UCSD-AML1 (cell line): ENCODE measurements at regions not wholly inside any gene's neighbourhood (a gene's known extent, or its start where the extent isn't known, plus 50 kb on each side); places are given as distances from the start of the nearest gene placed in this dataset.

Source experiments
- DNase-seq: peaks from one replicate; lab custom pipeline; 2025; ENCODE audit not compliant: unreplicated experiment; lab: John Stamatoyannopoulos, UW

DNA sequence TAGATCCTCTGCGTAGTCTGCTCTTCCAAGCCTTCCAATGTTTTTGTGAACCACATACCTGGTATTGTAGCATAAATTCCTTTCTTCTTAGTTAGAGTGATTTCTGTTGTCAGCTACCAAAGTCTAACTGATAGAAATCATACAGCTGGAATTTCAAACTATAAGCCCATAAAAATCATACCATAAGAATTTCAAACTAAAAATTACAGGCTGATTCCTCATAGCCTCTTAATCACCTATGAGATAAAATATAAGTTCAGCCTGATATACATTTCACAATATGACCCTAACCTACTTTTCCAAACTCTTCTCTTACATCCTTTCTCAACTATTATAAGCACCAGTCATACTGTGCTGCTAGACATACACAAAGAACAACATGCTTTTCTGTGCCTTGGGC is 64.8 kb downstream of the PTHLH start:
- DNase-seq, result no peak

GRCh38 chr12:27906658-27907473 is 65.7 kb downstream of the PTHLH start:
- DNase-seq, result no peak

DNA sequence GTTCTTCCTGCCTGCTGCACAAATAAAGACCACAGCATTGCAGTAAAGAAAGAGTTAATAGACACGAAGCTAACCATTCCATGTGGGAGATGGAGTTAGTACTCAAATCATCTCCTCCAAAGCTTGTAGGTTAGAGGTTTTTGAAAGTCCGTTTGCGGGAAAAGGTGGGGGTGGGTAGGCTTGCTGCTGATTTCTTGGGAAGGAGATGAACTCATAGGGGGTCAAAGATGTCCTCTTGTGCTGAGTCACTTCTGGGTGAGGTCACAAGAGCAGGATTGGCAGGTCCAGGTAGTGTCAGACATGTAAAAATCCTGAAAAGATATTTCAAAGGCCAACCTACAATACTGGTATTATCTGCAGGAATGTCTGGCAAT is 66.4 kb downstream of the PTHLH start:
- no peak for DNase-seq

GRCh38 chr12:27905285-27906126 is 67.0 kb downstream of the PTHLH start:
- no peak for DNase-seq

DNA sequence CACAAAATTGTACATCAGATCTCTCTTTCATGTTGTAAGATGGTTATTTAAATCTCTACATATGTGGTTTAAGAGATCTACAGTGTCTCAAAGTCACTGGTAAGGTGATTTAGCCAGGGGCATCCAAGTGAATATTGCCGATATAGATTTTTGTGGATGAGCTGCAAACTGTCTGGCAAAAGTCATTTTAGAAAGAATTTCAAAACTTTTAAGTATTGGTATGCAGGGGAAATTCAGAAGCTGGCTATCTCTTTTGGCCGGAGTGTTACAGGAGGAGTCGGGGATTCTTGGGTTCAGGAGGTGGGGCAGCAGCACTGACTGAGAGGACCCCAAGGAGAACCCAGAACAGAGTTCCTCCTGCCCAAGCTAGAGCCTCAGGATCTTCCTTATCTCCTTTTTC is 69.9 kb downstream of the PTHLH start:
- no peak for DNase-seq

GRCh38 chr12:27901959-27902358 is 70.6 kb downstream of the PTHLH start:
- DNase-seq, result no peak

DNA sequence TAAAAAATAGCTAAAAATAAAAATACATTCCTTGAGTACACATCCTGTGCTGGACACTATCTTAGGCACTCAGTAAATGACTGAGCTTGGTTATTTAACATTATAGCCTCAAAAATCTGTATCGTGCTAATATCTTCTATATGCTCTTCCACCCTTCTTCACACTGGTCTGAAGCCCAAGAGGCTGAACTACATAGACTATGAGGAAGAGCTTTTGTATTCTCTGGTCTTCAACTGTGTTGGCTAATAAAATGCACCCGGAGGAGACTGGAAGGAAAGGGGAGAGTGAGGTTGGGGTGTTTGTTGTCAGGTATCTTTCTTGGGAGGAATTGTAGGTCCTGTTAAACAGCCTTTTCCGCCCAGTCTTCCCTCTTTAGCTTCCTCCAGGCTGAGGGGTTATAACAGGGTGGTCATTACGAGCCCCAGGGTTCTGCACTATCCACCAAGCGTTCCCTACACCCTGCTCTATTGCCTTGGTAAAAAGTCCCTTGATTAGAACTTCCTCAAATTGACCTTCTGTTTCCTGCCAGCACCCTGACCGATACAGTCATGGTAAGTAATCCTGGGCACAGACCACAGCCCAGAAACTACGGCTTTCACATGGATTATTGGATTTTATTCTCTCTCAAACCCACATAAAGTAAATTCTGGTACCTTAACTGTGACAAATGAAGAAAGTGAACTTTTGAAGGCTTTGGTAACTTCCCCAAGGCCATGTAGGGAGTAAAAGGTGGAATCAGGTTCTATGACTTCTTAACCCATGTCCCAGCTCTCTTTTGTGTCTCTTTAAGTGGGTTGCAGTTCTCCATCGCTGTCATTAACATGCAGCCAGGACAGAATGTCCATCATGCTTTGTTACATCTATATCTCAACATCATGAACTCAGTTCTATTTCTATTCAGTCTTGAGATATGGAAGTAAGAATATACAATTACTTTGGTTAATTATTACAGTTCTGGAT is 71.3 kb downstream of the PTHLH start:
- no peak for DNase-seq

GRCh38 chr12:27899151-27899661 is 73.3 kb downstream of the PTHLH start:
- DNase-seq, result no peak

- DNase-seq, result no peak
These were observed 74.5 kb downstream of the PTHLH start for GRCh38 chr12:27898022-27898421.

DNA sequence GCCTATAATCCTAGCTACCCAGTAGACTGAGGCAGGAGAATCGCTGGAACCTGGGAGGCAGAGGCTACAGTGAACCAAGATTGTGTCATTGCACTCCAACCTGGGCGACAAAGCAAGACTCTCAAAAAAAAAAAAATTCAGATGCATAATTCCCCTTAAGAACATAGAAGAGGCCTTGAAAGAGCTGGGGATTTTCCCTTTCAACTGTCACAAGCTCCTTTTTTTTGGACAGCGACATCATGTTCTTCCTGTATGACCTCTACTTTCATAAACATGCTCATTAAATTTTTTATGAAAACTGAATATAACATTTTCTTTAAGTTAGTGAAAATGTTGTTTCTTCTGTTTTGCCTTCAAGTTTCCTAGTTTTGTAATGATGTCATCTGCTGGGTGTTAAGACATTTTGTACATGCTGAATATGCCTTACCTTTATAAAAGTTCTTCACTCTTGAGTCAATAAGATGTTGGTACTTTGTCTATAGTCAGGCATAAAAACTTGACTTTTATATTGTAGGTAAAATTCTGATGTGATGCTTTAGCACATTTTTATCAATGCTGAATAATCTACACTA is 76.0 kb downstream of the PTHLH start:
- DNase-seq, result no peak

DNA sequence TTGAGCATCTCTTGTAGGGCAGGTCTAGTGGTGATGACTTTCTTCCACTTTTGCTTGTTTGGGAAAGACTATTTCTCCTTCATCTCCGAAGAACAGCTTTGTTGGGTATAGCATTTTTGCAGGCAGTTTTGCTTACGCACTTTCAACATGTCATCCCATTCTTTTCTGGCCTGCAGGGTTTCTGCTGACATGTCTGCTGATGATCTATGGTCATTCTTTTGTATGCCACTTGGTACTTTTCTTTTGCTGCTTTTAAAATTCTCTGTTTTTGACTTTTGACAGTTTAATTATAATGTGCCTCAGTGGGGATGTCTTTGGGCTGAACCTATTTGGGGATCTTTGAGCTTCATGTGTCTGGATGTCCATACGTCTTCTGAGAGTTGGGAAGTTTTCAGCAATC is 78.2 kb downstream of the PTHLH start:
- DNase-seq, result no peak

DNA sequence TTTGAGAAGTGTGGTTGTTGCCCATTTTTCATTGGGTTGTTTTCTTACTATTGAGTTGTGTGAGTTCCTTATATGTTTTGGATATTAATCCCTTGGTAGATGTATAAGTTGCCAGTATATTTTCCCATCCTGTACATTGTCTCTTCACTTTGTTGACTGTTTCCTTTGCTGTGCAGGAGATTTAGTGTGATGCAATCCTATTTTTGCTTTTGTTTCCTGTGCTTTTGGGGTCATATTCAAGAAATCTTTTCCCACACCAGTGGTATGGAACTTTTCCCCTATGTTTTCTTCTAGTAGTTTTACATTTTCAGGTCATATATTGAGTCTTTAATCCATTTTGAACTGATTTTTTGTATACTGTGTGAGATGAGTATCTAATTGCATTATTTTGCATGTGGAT is 92.8 kb downstream of the PTHLH start:
- DNase-seq, result no peak

GRCh38 chr12:27875677-27876076 is 95.6 kb upstream of the MANSC4 start:
- DNase-seq, result no peak

DNA sequence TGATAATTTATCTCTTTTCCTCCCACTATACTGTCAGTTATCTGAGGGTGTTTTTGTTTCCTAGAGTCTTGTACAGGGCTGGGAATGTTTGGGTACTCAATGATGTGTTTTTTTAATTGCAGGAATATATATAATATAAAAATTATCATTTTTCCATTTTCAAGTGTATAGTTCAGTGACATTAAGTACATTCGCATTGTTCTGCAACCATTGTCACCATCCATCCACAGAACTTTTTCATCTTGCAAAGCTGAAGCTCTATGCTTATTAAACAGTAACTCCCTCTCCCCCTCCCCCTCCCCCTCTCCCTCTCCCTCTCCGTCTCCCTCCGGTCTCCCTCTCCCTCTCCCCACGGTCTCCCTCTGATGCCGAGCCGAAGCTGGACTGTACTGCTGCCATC is 93.0 kb upstream of the MANSC4 start:
- no peak for DNase-seq

DNA sequence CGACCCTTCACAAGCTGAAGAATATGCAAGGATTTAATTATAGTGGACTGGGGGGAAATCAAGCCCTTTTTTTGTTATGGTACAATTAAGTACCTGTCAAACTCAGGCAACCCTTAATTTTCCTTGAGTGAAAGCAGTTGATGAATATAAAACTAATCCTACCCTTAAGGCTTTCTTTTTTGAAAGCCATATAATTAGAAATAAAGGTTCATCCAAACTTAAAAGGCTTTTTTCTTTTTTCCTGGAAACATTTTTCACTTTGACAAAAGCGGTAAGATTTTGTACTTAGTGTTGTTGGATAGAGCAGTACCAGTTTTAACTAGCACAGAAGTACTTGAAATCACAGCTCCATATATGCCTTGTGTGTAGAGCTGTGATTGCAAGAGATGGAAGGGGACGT is 91.9 kb upstream of the MANSC4 start:
- no peak for DNase-seq

DNA sequence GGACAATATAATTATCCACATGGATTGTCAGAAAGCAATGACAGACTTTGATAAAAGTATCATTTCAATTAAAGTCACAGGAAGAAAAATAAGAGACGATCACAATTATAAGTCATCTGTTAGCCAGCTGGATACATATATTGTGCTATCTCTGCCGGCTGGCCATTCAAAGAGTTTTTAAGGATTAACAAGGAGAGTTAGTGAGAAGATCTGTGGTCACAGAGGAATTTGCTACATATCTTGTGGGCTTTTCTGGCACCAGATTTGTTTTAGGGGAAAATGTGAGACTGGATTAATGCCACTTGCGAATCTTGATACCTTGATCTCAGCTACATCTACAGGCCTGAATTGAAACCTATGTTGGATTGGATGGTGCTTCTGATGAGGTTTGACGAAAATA is 90.9 kb upstream of the MANSC4 start:
- no peak for DNase-seq

- no peak for DNase-seq
These were observed 89.5 kb upstream of the MANSC4 start for GRCh38 chr12:27869567-27869966.

DNA sequence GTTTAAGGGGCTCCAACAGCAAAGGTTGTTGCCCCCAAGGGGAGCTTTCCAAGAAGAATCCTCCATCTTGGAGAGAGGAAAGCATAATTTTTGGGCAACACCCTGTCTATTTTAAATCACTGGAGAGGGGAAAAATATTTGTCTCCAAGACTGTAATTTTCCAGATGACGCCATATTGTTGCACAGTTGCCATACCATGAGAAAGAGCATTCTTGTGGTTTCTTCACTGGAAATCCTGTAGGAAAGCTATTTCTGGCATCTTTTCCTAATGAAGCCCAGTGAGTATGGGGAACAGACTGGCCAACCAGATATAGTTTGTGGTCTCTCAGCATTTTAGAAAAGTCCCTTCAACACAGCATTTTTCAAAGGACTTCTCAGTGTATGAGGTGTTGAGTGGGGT is 88.1 kb upstream of the MANSC4 start:
- no peak for DNase-seq

DNA sequence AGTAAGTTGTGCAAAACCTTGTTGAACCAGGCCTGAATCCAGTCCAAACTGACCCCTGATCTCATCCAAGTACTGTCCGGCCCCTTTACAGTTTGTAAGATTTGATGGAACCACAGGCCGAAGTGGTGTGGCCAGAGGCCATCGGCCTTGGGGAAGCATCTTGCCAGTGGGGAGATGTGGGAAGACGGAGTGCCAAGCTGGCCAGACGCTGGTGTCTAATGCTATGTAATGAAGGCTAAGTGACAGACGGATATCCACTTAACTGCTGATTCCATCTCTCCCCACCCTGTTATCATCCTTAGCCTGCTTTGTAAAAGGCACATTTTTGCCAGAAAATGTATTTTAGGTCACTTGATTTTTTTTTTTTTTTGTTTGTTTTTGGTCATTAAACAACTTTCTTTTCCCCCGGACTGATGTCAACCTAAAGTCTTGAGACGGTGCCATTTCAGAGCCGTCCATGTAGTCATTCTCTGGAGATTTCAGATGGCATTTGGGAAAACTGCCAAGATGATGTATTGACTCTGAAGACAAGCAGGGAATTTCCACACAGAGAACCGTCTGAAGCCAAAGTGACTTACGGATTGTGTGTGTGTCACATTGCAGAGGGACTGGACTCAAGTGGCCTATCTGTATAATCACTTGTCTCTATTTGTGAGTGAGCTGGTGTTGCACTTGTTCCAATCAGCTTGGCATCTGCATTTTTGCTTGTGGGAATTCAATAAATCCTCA is 86.5 kb upstream of the MANSC4 start:
- no peak for DNase-seq

GRCh38 chr12:27865421-27865820 is 85.4 kb upstream of the MANSC4 start:
- no peak for DNase-seq
